Stomach (tissue), 8 donors: ENCODE measurements at regions not wholly inside any gene's neighbourhood (a gene's known extent, or its start where the extent isn't known, plus 50 kb on each side); places are given as distances from the start of the nearest gene placed in this dataset.

Experiments used
- DNase-seq, 2 donors: peaks; one replicate each; pipeline versions ENCODE4 v3.0.0 to v3.0.0-alpha.2; 2013 to 2019
- H3K27ac ChIP-seq, 5 donors: fragments of 200-600 bp in 4 of 5; sonication (generic) in 4 of 5; one replicate each; pipeline ENCODE4 v1.5.1; 2013 to 2019; ENCODE audit warnings: mild to moderate bottlenecking in 1 of 5, moderate library complexity in 1 of 5
- H3K27me3 ChIP-seq, 3 donors: fragments of 200-600 bp; sonication (generic); one replicate each; pipeline ENCODE4 v1.5.1; 2017 to 2019; ENCODE audit warnings: mixed run types in 1 of 3
- H3K36me3 ChIP-seq, 4 donors: fragments of 200-600 bp; sonication (generic); 1 replicate in 3 of 4; 2 replicates in 1 of 4; pipeline ENCODE4 v1.5.1; 2016 to 2019
- H3K4me1 ChIP-seq, 4 donors: fragments of 200-600 bp; sonication (generic); one replicate each; pipeline ENCODE4 v1.5.1; 2016 to 2019
- H3K4me3 ChIP-seq, 4 donors: fragments of 200-600 bp; sonication (generic) in 3 of 4; one replicate each; pipeline ENCODE4 v1.5.1; 2016 to 2019; ENCODE audit warnings: mild to moderate bottlenecking in 1 of 4
- H3K9me3 ChIP-seq, 4 donors: fragments of 200-600 bp; sonication (generic); one replicate each; pipeline ENCODE4 v1.5.1; 2016 to 2019
- EP300 ChIP-seq: sonication (generic); formaldehyde crosslinking; IDR thresholded peaks from one replicate; pipeline ENCODE4 v1.6.1; 2017; ENCODE audit warnings: antibody characterized with exemption
- POLR2A ChIP-seq, 4 donors: fragments of 450-650 bp; IDR thresholded peaks; one replicate each; pipeline ENCODE4 v1.6.1; 2016; ENCODE audit warnings: antibody characterized with exemption in 4 of 4, control low read depth in 2 of 4, mild to moderate bottlenecking in 1 of 4, moderate library complexity in 1 of 4
- POLR2AphosphoS5 ChIP-seq, 3 donors: sonication (generic); formaldehyde crosslinking; IDR thresholded peaks; one replicate each; pipeline ENCODE4 v1.6.1; 2016; ENCODE audit warnings: antibody characterized with exemption in 3 of 3
- WGBS, 5 donors: extraction: QIAGEN DNeasy Blood & Tissue Kit in 3 of 5; methylation state at CpG; one replicate each; pipeline versions ENCODE4 v1.1.5 to v1.1.7; 2013 to 2018; 5-methylcytosine and 5-hydroxymethylcytosine counted together
- intact Hi-C: fragments of 100-400 bp; cut with DNase I; formaldehyde crosslinking; loops from one replicate; pipeline ENCODE4 v1.15.1; 2023; ENCODE audit warnings: low total_unique reads
- TF ChIP-seq, protein P1 (sequence below), 7 experiments: fragments of 450-650 bp in 4 of 7; fragments of 200-600 bp in 3 of 7; sonication (generic) in 3 of 7; IDR thresholded peaks; one replicate each; pipeline ENCODE4 v1.5.1; 2016 to 2019; ENCODE audit warnings: antibody characterized with exemption in 7 of 7, control low read depth in 2 of 7, mild to moderate bottlenecking in 1 of 7
- donor health status: healthy with polysubstance abuse.
- donor health status: Bipolar disorder and iron deficiency.
- donor health status: healthy.

DNA sequence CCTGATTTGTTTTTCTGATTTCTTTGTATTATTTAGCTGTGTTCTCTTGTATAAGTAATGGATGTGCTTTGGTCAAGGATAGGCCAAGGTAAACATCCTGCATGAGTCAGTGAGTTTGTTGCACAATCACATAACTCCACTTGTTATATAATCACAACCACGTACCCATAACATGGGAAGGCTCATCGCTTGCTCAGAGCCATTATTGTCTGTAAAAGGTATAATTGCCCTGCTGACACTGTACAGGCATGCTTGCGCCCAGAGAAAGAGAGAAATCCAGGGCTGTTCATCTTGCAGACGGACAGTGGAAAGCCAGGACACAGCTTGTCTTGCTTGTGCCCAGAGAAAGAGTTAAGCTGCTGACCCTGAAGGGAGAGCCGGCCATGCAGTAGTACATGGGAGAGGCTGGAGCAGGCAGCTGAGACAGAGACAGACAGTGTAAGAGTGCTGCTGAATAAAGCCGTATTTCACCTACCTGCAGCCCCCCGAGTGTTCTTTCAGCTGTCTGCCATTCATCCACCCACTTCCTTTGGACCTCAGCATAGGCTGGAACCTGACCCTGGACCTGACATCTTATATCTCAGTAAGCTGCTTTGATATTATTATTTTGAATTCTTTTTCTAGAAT lies 174.7 kb upstream of the DAAM1 start:
- H3K4me1 ChIP-seq = no peaks in the 10 kb centered on the region
- WGBS, 5 donors = 85 to 91% (median 87%) methylated on average over 6 to 7 of the region's 7 CpGs
- peaks cover 0 to 32% (median 19%) of the 10 kb centered on the region in 4 donors for H3K9me3 ChIP-seq
- no peak overlapping the region for H3K4me3 ChIP-seq
- no peak for DNase-seq
- TF ChIP-seq POLR2AphosphoS5 (IDR thresholded peaks at IDR 0.05) (no peak), POLR2A (IDR thresholded peaks at IDR 0.05) (no peak), EP300 (no peak)
- TF ChIP-seq, protein P1, sequence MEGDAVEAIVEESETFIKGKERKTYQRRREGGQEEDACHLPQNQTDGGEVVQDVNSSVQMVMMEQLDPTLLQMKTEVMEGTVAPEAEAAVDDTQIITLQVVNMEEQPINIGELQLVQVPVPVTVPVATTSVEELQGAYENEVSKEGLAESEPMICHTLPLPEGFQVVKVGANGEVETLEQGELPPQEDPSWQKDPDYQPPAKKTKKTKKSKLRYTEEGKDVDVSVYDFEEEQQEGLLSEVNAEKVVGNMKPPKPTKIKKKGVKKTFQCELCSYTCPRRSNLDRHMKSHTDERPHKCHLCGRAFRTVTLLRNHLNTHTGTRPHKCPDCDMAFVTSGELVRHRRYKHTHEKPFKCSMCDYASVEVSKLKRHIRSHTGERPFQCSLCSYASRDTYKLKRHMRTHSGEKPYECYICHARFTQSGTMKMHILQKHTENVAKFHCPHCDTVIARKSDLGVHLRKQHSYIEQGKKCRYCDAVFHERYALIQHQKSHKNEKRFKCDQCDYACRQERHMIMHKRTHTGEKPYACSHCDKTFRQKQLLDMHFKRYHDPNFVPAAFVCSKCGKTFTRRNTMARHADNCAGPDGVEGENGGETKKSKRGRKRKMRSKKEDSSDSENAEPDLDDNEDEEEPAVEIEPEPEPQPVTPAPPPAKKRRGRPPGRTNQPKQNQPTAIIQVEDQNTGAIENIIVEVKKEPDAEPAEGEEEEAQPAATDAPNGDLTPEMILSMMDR (IDR thresholded peaks at IDR 0.05) = no peak
- intact Hi-C loops = no loop called here
- H3K27me3 ChIP-seq = no peaks in the 10 kb centered on the region
- H3K27ac ChIP-seq = no peak overlapping the region
- no peaks in the 10 kb centered on the region for H3K36me3 ChIP-seq

- 82 to 86% (median 85%) methylated on average over 3 of the region's 3 CpGs for WGBS, 5 donors
- DNase-seq = no peak
- H3K4me1 ChIP-seq = no peaks in the 10 kb centered on the region
- TF ChIP-seq EP300 (no peak), POLR2AphosphoS5 (IDR thresholded peaks at IDR 0.05) (no peak)
- TF ChIP-seq, protein P1 (IDR thresholded peaks at IDR 0.05) = no peak
- H3K27me3 ChIP-seq = no peaks in the 10 kb centered on the region
- no peak overlapping the region for H3K4me3 ChIP-seq
- H3K9me3 ChIP-seq = peaks cover 0 to 28% (median 19%) of the 10 kb centered on the region in 4 donors
- no peaks in the 10 kb centered on the region for H3K36me3 ChIP-seq
- intact Hi-C loops = no loop called here
- H3K27ac ChIP-seq = no peak overlapping the region
Measured at GRCh38 chr14:59015482-59015881, 173.0 kb upstream of the DAAM1 start.

DNA sequence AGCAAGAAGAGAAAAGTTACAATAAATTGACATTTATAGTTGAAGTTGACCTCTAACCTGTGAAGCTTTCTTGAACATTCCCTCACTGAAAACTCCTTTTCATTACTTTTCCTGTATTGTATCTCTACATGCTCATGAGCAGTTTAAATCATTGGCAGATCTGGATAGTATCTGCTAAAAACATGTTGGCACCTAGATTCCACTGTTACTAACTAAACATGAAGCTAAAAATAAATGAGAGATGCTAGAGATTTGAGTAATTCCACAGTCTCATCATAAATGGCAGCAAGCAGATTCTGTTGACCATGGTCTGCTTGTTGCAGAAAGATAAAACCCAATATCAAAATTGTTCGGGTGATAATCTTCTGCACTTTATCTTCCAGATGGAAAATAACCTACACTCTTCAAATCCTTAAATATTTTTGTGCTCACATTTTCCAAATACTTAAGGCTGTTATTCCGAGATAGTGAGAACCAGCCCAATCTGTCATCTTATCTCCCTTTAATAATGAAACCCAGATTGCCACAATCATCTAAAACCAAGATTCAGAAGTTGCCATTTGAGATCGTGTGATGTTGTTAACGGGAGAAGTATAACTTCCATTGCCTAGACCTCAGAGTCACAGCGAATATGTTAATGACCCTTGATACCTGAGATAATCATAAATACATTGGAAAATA lies 171.0 kb upstream of the DAAM1 start:
- H3K4me3 ChIP-seq = no peak overlapping the region
- no peaks in the 10 kb centered on the region for H3K4me1 ChIP-seq
- intact Hi-C loops = no loop called here
- TF ChIP-seq POLR2AphosphoS5 (IDR thresholded peaks at IDR 0.05) = no peak
- TF ChIP-seq POLR2A (IDR thresholded peaks at IDR 0.05) = no peak
- TF ChIP-seq EP300 = no peak
- no peaks in the 10 kb centered on the region for H3K27me3 ChIP-seq
- WGBS, 5 donors = 53 to 76% (median 62%) methylated on average over 5 of the region's 5 CpGs
- DNase-seq = no peak
- H3K9me3 ChIP-seq = peaks cover 0 to 17% (median 12%) of the 10 kb centered on the region in 4 donors
- H3K27ac ChIP-seq = no peak overlapping the region
- no peaks in the 10 kb centered on the region for H3K36me3 ChIP-seq

GRCh38 chr14:59018460-59018859 lies 170.0 kb upstream of the DAAM1 start:
- WGBS, 5 donors = 56 to 83% (median 65%) methylated on average over 2 of the region's 2 CpGs
- Histone ChIP-seq H3K9me3 (peaks cover 0 to 7% (median 2%) of the 10 kb centered on the region in 4 donors), H3K4me1 (no peaks in the 10 kb centered on the region), H3K27ac (no peak overlapping the region), H3K36me3 (no peaks in the 10 kb centered on the region), H3K27me3 (no peaks in the 10 kb centered on the region), H3K4me3 (no peak overlapping the region)
- intact Hi-C loops = no loop called here
- no peak for DNase-seq
- TF ChIP-seq POLR2AphosphoS5 (IDR thresholded peaks at IDR 0.05) (no peak), EP300 (no peak), POLR2A (IDR thresholded peaks at IDR 0.05) (no peak)
- TF ChIP-seq, protein P1 (IDR thresholded peaks at IDR 0.05) = no peak

DNA sequence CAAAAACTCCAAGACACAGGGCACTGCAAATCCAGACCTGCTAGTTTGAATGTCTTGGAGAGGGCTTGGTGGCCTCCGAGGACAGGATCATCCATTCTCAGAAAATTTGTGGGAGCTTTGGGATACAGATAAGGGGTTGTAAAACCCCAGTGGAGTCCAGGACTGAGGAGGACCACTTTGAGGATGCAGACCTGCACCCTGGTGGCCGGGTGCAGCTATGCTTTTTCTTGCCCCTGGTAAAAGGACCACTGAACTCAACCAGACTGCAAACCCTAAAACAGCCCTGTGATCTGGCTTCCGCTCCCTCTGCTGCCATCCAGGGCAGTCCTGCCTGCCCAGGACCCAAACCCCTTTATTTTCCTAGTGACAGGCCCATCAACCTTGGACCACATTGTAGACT lies 169.5 kb upstream of the DAAM1 start:
- TF ChIP-seq EP300 = no peak
- TF ChIP-seq, protein P1 (IDR thresholded peaks at IDR 0.05) = no peak
- TF ChIP-seq POLR2AphosphoS5 (IDR thresholded peaks at IDR 0.05) = no peak
- 68 to 90% (median 80%) methylated on average over 3 of the region's 3 CpGs for WGBS, 5 donors

More for the DNA sequence above, 169.5 kb upstream of the DAAM1 start:
- no peak for DNase-seq
- Histone ChIP-seq H3K36me3 (no peaks in the 10 kb centered on the region), H3K4me3 (no peak overlapping the region), H3K4me1 (no peaks in the 10 kb centered on the region), H3K9me3 (peaks cover 0 to 2% (median 0%) of the 10 kb centered on the region in 4 donors), H3K27ac (no peak overlapping the region), H3K27me3 (no peaks in the 10 kb centered on the region)
- intact Hi-C loops = no loop called here
